Breast epithelium (tissue), 3 donors: ENCODE measurements at regions not wholly inside any gene's neighbourhood (a gene's known extent, or its start where the extent isn't known, plus 50 kb on each side); places are given as distances from the start of the nearest gene placed in this dataset.
"Not testable (repeated sequence)": the region's sequence is repeated elsewhere in the genome, so short reads cannot be mapped to it uniquely, and the experiment has no call there.

Source experiments
- POLR2AphosphoS5 ChIP-seq, 3 donors: sonication (generic); formaldehyde crosslinking; IDR thresholded peaks; one replicate each; pipeline ENCODE4 v1.6.1; 2017; ENCODE audit warnings: antibody characterized with exemption in 3 of 3
- TF ChIP-seq, protein P1 (sequence below), 3 donors: fragments of 450-650 bp; IDR thresholded peaks; one replicate each; pipeline ENCODE4 v1.5.1; 2016 to 2017; ENCODE audit warnings: antibody characterized with exemption in 3 of 3, mild to moderate bottlenecking in 3 of 3, moderate library complexity in 3 of 3

GRCh38 chr5:34205347-34205746 lies 162.3 kb upstream of the C1QTNF3 start:
- not testable (repeated sequence) for TF ChIP-seq POLR2AphosphoS5 (IDR thresholded peaks at IDR 0.05)
- TF ChIP-seq, protein P1, sequence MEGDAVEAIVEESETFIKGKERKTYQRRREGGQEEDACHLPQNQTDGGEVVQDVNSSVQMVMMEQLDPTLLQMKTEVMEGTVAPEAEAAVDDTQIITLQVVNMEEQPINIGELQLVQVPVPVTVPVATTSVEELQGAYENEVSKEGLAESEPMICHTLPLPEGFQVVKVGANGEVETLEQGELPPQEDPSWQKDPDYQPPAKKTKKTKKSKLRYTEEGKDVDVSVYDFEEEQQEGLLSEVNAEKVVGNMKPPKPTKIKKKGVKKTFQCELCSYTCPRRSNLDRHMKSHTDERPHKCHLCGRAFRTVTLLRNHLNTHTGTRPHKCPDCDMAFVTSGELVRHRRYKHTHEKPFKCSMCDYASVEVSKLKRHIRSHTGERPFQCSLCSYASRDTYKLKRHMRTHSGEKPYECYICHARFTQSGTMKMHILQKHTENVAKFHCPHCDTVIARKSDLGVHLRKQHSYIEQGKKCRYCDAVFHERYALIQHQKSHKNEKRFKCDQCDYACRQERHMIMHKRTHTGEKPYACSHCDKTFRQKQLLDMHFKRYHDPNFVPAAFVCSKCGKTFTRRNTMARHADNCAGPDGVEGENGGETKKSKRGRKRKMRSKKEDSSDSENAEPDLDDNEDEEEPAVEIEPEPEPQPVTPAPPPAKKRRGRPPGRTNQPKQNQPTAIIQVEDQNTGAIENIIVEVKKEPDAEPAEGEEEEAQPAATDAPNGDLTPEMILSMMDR (IDR thresholded peaks at IDR 0.05), result not testable (repeated sequence)
